Loucy (cell line): ENCODE measurements at regions not wholly inside any gene's neighbourhood (a gene's known extent, or its start where the extent isn't known, plus 50 kb on each side); places are given as distances from the start of the nearest gene placed in this dataset.

Experiments used
- H2AFZ ChIP-seq: fragments of 200-600 bp; sonication (generic); 2 replicates; pipeline ENCODE4 v1.6.0; 2016; ENCODE audit warnings: antibody characterized with exemption, mild to moderate bottlenecking, low read length, moderate library complexity
- H3F3A ChIP-seq: fragments of 200-600 bp; 2 replicates; pipeline ENCODE4 v1.6.0; 2016; ENCODE audit warnings: antibody characterized with exemption, low read depth, mild to moderate bottlenecking
- H3K27me3 ChIP-seq: fragments of 200-600 bp; sonication (generic); 2 replicates; pipeline ENCODE4 v1.6.1; 2014; ENCODE audit warnings: low read length, mild to moderate bottlenecking; ENCODE audit not compliant: insufficient read depth, poor library complexity, severe bottlenecking
- H3K36me3 ChIP-seq: fragments of 200-600 bp; sonication (generic); 2 replicates; pipeline ENCODE4 v1.6.1; 2016; ENCODE audit warnings: low read length; ENCODE audit not compliant: insufficient read depth
- H3K4me1 ChIP-seq: fragments of 200-600 bp; sonication (generic); 2 replicates; pipeline ENCODE4 v1.5.1; 2014; ENCODE audit warnings: low read length, mild to moderate bottlenecking; ENCODE audit not compliant: insufficient read depth, poor library complexity, severe bottlenecking
- H3K4me2 ChIP-seq: fragments of 200-600 bp; sonication (generic); 2 replicates; pipeline ENCODE4 v1.6.0; 2014; ENCODE audit warnings: antibody characterized with exemption, low read length, low read depth, mild to moderate bottlenecking; ENCODE audit not compliant: poor library complexity, severe bottlenecking
- H3K4me3 ChIP-seq: fragments of 200-600 bp; sonication (generic); 2 replicates; pipeline ENCODE4 v1.5.1; 2014; ENCODE audit warnings: low read length, mild to moderate bottlenecking, mixed read lengths; ENCODE audit not compliant: poor library complexity, severe bottlenecking
- H3K79me2 ChIP-seq: fragments of 200-600 bp; sonication (generic); 2 replicates; pipeline ENCODE4 v1.6.1; 2014; ENCODE audit warnings: low read length; ENCODE audit not compliant: insufficient read depth
- H3K9ac ChIP-seq: fragments of 200-600 bp; sonication (generic); 2 replicates; pipeline ENCODE4 v1.6.0; 2014; ENCODE audit warnings: mild to moderate bottlenecking, low read depth, low read length, moderate library complexity; ENCODE audit not compliant: poor library complexity, severe bottlenecking
- H3K9me2 ChIP-seq: fragments of 200-600 bp; sonication (generic); replicated peaks from 2 replicates; pipeline ENCODE4 v1.6.1; 2016; ENCODE audit warnings: low read depth, low read length, mixed read lengths
- H3K9me3 ChIP-seq: fragments of 200-600 bp; sonication (generic); 2 replicates; pipeline ENCODE4 v1.6.1; 2014; ENCODE audit warnings: mild to moderate bottlenecking, antibody characterized with exemption, low read length, low read depth; ENCODE audit not compliant: insufficient read depth
- H4K20me1 ChIP-seq: fragments of 200-600 bp; sonication (generic); 2 replicates; pipeline ENCODE4 v1.6.0; 2014; ENCODE audit warnings: antibody characterized with exemption, low read length, mild to moderate bottlenecking; ENCODE audit not compliant: insufficient read depth, poor library complexity, severe bottlenecking
- EZH2phosphoT487 ChIP-seq: fragments of 200-600 bp; IDR thresholded peaks from 2 replicates; pipeline ENCODE4 v1.6.1; 2018; ENCODE audit warnings: antibody characterized with exemption, mild to moderate bottlenecking, moderate library complexity, borderline replicate concordance
- TF ChIP-seq, protein P1 (sequence below): fragments of 200-600 bp; sonication (generic); conservative IDR thresholded peaks from 2 replicates; pipeline ENCODE4 v1.5.1; 2014; ENCODE audit warnings: mild to moderate bottlenecking, antibody characterized with exemption, low read length

GRCh38 chr4:175973027-175973923 lies 92.4 kb upstream of the WDR17 start:
- Histone ChIP-seq H3K9me3 (no peaks in the 10 kb centered on the region), H3K27me3 (no peaks in the 10 kb centered on the region), H3K4me1 (no peaks in the 10 kb centered on the region), H3K4me3 (no peak overlapping the region), H3K9me2 (no peaks in the 10 kb centered on the region), H3K4me2 (no peak overlapping the region), H3K79me2 (no peaks in the 10 kb centered on the region), H3K9ac (no peak overlapping the region), H3F3A (no peaks in the 10 kb centered on the region), H4K20me1 (no peaks in the 10 kb centered on the region), H3K36me3 (no peaks in the 10 kb centered on the region), H2AFZ (no peak overlapping the region)
- no peak for TF ChIP-seq EZH2phosphoT487
- TF ChIP-seq, protein P1, sequence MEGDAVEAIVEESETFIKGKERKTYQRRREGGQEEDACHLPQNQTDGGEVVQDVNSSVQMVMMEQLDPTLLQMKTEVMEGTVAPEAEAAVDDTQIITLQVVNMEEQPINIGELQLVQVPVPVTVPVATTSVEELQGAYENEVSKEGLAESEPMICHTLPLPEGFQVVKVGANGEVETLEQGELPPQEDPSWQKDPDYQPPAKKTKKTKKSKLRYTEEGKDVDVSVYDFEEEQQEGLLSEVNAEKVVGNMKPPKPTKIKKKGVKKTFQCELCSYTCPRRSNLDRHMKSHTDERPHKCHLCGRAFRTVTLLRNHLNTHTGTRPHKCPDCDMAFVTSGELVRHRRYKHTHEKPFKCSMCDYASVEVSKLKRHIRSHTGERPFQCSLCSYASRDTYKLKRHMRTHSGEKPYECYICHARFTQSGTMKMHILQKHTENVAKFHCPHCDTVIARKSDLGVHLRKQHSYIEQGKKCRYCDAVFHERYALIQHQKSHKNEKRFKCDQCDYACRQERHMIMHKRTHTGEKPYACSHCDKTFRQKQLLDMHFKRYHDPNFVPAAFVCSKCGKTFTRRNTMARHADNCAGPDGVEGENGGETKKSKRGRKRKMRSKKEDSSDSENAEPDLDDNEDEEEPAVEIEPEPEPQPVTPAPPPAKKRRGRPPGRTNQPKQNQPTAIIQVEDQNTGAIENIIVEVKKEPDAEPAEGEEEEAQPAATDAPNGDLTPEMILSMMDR, result no peak

- Histone ChIP-seq H3K9me3 (no peaks in the 10 kb centered on the region), H3K9ac (no peak overlapping the region), H3K79me2 (no peaks in the 10 kb centered on the region), H3K27me3 (no peaks in the 10 kb centered on the region), H3K4me1 (no peaks in the 10 kb centered on the region), H3K36me3 (no peaks in the 10 kb centered on the region), H4K20me1 (no peaks in the 10 kb centered on the region), H3K4me3 (no peak overlapping the region), H3K4me2 (no peak overlapping the region), H3F3A (no peaks in the 10 kb centered on the region), H2AFZ (no peak overlapping the region), H3K9me2 (no peaks in the 10 kb centered on the region)
- TF ChIP-seq EZH2phosphoT487, result no peak
- TF ChIP-seq, protein P1, result no peak
These were observed 82.0 kb upstream of the WDR17 start for GRCh38 chr4:175983636-175984035.

DNA sequence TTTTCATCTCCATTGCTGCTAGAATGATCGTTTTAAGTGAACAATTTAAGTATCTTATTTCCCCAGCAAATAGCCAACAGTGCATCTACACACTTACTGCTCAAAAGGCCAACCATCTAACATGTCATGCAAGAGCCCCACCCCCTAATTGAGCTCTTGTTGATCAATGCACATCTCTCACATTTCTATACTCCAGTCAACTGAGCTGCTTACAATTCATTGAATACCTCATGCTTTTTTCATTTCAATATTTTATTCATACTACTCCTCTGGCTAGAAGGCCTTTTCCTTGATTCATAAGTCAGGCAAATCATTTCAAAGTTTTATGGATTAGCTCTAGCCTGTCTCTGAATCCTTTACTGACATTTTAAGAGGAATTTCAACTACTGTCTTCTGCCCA lies 79.0 kb upstream of the WDR17 start:
- Histone ChIP-seq H3K4me2 (no peak overlapping the region), H3K27me3 (no peaks in the 10 kb centered on the region), H3K36me3 (no peaks in the 10 kb centered on the region), H4K20me1 (no peaks in the 10 kb centered on the region), H3K9me2 (no peaks in the 10 kb centered on the region), H3K9me3 (no peaks in the 10 kb centered on the region), H3K9ac (no peak overlapping the region), H2AFZ (no peak overlapping the region), H3F3A (no peaks in the 10 kb centered on the region), H3K79me2 (no peaks in the 10 kb centered on the region), H3K4me1 (no peaks in the 10 kb centered on the region), H3K4me3 (no peak overlapping the region)
- no peak for TF ChIP-seq EZH2phosphoT487
- TF ChIP-seq, protein P1, result no peak
